A673 (cell line): ENCODE measurements at regions not wholly inside any gene's neighbourhood (a gene's known extent, or its start where the extent isn't known, plus 50 kb on each side); places are given as distances from the start of the nearest gene placed in this dataset.

Source experiments
- EZH2 ChIP-seq: fragments of 200-600 bp; sonication (generic); IDR thresholded peaks from 2 replicates; pipeline ENCODE4 v1.6.1; 2017; ENCODE audit warnings: borderline replicate concordance, low read depth, mild to moderate bottlenecking, mixed read lengths, antibody characterized with exemption, low read length; ENCODE audit not compliant: poor library complexity, severe bottlenecking
- TF ChIP-seq, protein P1 (sequence below): fragments of 300-800, 200-600 bp; sonication (generic); conservative IDR thresholded peaks from 2 replicates; pipeline ENCODE4 v1.5.1; 2017; ENCODE audit warnings: low read depth, mild to moderate bottlenecking, antibody characterized with exemption, low read length, moderate library complexity, mixed read lengths

DNA sequence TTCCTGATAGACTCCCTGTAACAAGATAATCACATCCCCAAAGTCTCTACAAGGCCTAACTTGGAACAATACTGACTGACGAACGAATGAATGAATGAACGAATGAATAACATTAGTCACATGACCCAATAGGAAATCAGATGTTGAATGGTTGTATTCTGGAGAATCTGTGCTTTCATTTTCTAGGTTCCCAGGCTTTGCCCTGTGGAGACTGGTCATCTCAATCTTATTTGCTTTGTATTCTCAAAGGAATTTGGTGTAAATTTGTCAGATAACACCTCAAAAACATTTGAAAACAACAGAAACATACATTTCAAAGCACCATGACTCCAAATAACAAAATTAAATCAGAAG is 69.6 kb upstream of the COL1A2 start:
- no peak for TF ChIP-seq EZH2
- TF ChIP-seq, protein P1, sequence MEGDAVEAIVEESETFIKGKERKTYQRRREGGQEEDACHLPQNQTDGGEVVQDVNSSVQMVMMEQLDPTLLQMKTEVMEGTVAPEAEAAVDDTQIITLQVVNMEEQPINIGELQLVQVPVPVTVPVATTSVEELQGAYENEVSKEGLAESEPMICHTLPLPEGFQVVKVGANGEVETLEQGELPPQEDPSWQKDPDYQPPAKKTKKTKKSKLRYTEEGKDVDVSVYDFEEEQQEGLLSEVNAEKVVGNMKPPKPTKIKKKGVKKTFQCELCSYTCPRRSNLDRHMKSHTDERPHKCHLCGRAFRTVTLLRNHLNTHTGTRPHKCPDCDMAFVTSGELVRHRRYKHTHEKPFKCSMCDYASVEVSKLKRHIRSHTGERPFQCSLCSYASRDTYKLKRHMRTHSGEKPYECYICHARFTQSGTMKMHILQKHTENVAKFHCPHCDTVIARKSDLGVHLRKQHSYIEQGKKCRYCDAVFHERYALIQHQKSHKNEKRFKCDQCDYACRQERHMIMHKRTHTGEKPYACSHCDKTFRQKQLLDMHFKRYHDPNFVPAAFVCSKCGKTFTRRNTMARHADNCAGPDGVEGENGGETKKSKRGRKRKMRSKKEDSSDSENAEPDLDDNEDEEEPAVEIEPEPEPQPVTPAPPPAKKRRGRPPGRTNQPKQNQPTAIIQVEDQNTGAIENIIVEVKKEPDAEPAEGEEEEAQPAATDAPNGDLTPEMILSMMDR, result no peak
